PC-3 (cell line): ENCODE measurements at regions not wholly inside any gene's neighbourhood (a gene's known extent, or its start where the extent isn't known, plus 50 kb on each side); places are given as distances from the start of the nearest gene placed in this dataset.

Source experiments
- ATAC-seq: fragments of 200-7000 bp; cut with Tn5 transposase; 2 replicates; pipeline ENCODE4 v1.9.1; 2020; ENCODE audit warnings: mild to moderate bottlenecking, moderate library complexity
- BruUV-seq: library from RNA; stranded (reverse); fragments of 400-500 nt; replicated peaks from 2 replicates; lab custom pipeline; 2021; lab: Mats Ljungman, UMichigan
- CTCF ChIA-PET: fragments of 300-600 bp; sonication (Branson Sonifier 250); formaldehyde crosslinking; loops from one replicate; lab custom pipeline; 2022; ENCODE audit warnings: antibody characterized with exemption; lab: Charles Lee
- POLR2A ChIA-PET: fragments of 300-600 bp; sonication (Branson Sonifier 250); formaldehyde crosslinking; loops from one replicate; lab custom pipeline; 2022; ENCODE audit warnings: antibody characterized with exemption; ENCODE audit not compliant: unreplicated experiment; lab: Charles Lee
- DNase-seq: peaks from one replicate; pipeline ENCODE4 v3.0.0-alpha.2; 2015
- H2AFZ ChIP-seq: fragments of 300-600 bp; sonication (generic); 2 replicates; pipeline ENCODE4 v1.6.0; 2016; ENCODE audit warnings: antibody characterized with exemption, low read length
- H3F3A ChIP-seq: fragments of 300-600 bp; sonication (generic); one replicate; pipeline ENCODE4 v1.6.0; 2017; ENCODE audit warnings: antibody characterized with exemption, low read length, control low read depth, mild to moderate bottlenecking; ENCODE audit not compliant: unreplicated experiment
- H3K27ac ChIP-seq: fragments of 300-600 bp; sonication (generic); 2 replicates; pipeline ENCODE4 v1.5.1; 2016; ENCODE audit warnings: mild to moderate bottlenecking, low read length
- H3K27me3 ChIP-seq: fragments of 300-600 bp; sonication (generic); 2 replicates; pipeline ENCODE4 v1.6.1; 2016; ENCODE audit warnings: low read length, mixed read lengths
- H3K36me3 ChIP-seq: fragments of 300-600 bp; sonication (generic); 2 replicates; pipeline ENCODE4 v1.6.1; 2016; ENCODE audit warnings: low read depth, mixed run types, low read length, mixed read lengths
- H3K4me1 ChIP-seq: fragments of 300-600 bp; sonication (generic); 2 replicates; pipeline ENCODE4 v1.5.1; 2016; ENCODE audit warnings: low read length; ENCODE audit not compliant: insufficient read depth
- H3K4me2 ChIP-seq: fragments of 300-600 bp; sonication (generic); 2 replicates; pipeline ENCODE4 v1.6.0; 2016; ENCODE audit warnings: low read length
- H3K4me3 ChIP-seq: fragments of 300-600 bp; sonication (generic); 2 replicates; pipeline ENCODE4 v1.5.1; 2016; ENCODE audit warnings: mild to moderate bottlenecking, low read length, mixed read lengths
- H3K79me2 ChIP-seq: fragments of 300-600 bp; sonication (generic); 2 replicates; pipeline ENCODE4 v1.6.1; 2017; ENCODE audit warnings: low read length, mixed read lengths
- H3K9ac ChIP-seq: fragments of 300-600 bp; sonication (generic); 2 replicates; pipeline ENCODE4 v1.6.0; 2016; ENCODE audit warnings: mild to moderate bottlenecking, low read length
- H3K9me2 ChIP-seq: fragments of 300-600 bp; sonication (generic); replicated peaks from 2 replicates; pipeline ENCODE4 v1.6.1; 2016; ENCODE audit warnings: mixed run types, low read length, mixed read lengths
- H3K9me3 ChIP-seq: fragments of 300-600 bp; sonication (generic); 2 replicates; pipeline ENCODE4 v1.6.1; 2016; ENCODE audit warnings: low read length, mixed read lengths
- H4K20me1 ChIP-seq: fragments of 300-600 bp; sonication (generic); 2 replicates; pipeline ENCODE4 v1.6.1; 2016; ENCODE audit warnings: low read length, mixed read lengths
- EZH2 ChIP-seq: fragments of 300-600 bp; sonication (generic); IDR thresholded peaks from one replicate; pipeline ENCODE4 v1.6.1; 2017; ENCODE audit warnings: antibody characterized with exemption, mild to moderate bottlenecking, low read length; ENCODE audit not compliant: unreplicated experiment
- EZH2phosphoT487 ChIP-seq: fragments of 300-600 bp; sonication (generic); IDR thresholded peaks from 2 replicates; pipeline ENCODE4 v1.6.1; 2018; ENCODE audit warnings: mild to moderate bottlenecking, antibody characterized with exemption, low read length, borderline replicate concordance
- intact Hi-C: fragments of 100-400 bp; cut with micrococcal nuclease; formaldehyde crosslinking; loops from 2 replicates; pipeline ENCODE4 v1.9.0; 2023
- TF ChIP-seq, protein P1 (sequence below): fragments of 300-600 bp; sonication (generic); conservative IDR thresholded peaks from 2 replicates; pipeline ENCODE4 v1.5.1; 2017; ENCODE audit warnings: antibody characterized with exemption, low read depth, mild to moderate bottlenecking, low read length

DNA sequence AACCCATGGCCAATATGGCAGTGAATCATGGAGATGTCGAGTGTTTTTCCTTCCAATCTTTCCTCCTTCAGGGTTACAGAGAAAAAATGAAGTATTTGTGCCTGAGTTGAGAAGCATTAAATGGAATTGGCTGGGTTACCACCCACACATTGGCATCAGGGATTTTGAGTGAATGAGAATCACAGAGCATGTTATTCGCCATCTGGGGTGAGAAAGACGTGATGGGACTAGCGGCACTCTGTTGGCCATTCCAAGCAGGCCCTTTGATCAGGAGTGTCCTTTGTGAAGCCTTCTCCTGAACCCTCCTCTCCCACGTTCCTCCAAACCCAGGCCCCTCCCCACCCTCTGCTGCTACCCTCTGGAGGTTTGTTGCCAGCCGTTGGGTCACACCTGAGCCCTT, 84.2 kb upstream of the PCDH8 start:
- CTCF ChIA-PET, result no interaction called here

DNA sequence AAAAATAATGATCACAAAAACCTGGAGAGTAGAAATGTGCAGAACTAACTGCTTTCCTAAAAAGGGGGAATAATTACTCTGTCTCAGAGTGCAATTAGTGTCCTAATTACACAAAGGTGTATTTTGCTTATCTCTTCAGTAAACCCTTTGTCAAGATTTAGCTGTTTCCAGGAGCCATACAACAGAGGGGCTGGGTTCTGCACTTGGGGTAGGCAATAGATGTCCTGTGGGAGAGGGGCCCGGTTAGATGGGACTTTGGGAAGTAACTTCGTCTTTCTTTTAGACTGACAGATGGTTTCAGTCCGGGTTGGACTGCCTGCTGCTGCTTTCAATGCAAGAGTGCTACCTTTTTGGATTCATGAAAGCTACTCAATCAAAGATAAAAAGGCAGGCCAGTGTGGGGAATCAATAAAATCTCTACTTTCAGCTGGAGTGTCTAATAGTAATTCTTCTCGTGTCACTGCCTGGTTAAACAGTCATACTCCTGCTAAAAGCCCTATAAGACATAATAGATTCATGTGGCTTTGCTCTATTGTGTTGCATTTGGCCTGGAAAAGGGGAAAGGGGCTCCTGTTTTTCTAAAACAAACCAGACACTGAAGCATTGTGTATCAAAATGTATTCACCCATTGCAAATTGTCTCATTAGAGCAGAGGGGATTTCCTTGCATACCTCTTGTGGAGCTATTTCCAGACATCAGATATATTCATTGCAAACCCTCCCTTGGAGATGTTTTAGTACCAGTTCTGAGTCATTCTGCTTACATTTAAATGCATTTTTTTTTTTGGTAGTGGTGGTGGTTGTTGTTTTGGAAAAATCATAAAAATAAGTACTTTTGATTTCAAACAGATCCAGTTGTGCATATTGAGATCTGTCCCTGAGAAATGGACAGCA, 83.3 kb upstream of the PCDH8 start:
- Histone ChIP-seq H3K4me1 (no peaks in the 10 kb centered on the region), H2AFZ (no peak overlapping the region), H3K9me3 (no peaks in the 10 kb centered on the region), H3K27ac (no peak overlapping the region), H3K4me2 (no peak overlapping the region), H3K9me2 (no peaks in the 10 kb centered on the region), H4K20me1 (no peaks in the 10 kb centered on the region), H3F3A (no peaks in the 10 kb centered on the region), H3K9ac (no peak overlapping the region), H3K79me2 (no peaks in the 10 kb centered on the region), H3K27me3 (no peaks in the 10 kb centered on the region), H3K4me3 (no peak overlapping the region), H3K36me3 (no peaks in the 10 kb centered on the region)
- intact Hi-C loops, result no loop called here
- no peak for TF ChIP-seq EZH2phosphoT487
- TF ChIP-seq EZH2, result no peak
- TF ChIP-seq, protein P1, sequence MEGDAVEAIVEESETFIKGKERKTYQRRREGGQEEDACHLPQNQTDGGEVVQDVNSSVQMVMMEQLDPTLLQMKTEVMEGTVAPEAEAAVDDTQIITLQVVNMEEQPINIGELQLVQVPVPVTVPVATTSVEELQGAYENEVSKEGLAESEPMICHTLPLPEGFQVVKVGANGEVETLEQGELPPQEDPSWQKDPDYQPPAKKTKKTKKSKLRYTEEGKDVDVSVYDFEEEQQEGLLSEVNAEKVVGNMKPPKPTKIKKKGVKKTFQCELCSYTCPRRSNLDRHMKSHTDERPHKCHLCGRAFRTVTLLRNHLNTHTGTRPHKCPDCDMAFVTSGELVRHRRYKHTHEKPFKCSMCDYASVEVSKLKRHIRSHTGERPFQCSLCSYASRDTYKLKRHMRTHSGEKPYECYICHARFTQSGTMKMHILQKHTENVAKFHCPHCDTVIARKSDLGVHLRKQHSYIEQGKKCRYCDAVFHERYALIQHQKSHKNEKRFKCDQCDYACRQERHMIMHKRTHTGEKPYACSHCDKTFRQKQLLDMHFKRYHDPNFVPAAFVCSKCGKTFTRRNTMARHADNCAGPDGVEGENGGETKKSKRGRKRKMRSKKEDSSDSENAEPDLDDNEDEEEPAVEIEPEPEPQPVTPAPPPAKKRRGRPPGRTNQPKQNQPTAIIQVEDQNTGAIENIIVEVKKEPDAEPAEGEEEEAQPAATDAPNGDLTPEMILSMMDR, result no peak
- no peak for DNase-seq
- POLR2A ChIA-PET, result no interaction called here
- ATAC-seq, result no peak
- CTCF ChIA-PET, result no interaction called here
- BruUV-seq, result no TSS peak

More for the DNA sequence above, 84.2 kb upstream of the PCDH8 start:
- no peak overlapping the region for H3K4me2 ChIP-seq
- H2AFZ ChIP-seq, result no peak overlapping the region
- no peak for DNase-seq
- H3K27me3 ChIP-seq, result no peaks in the 10 kb centered on the region
- ATAC-seq, result no peak
- H3K27ac ChIP-seq, result no peak overlapping the region
- no TSS peak for BruUV-seq
- no peaks in the 10 kb centered on the region for H3K36me3 ChIP-seq
- no peaks in the 10 kb centered on the region for H3K79me2 ChIP-seq
- intact Hi-C loops, result no loop called here
- H3K9me2 ChIP-seq, result no peaks in the 10 kb centered on the region
- H4K20me1 ChIP-seq, result no peaks in the 10 kb centered on the region
- H3K9me3 ChIP-seq, result no peaks in the 10 kb centered on the region
- TF ChIP-seq, protein P1, result no peak
- no peak for TF ChIP-seq EZH2
- TF ChIP-seq EZH2phosphoT487, result no peak
- no peaks in the 10 kb centered on the region for H3K4me1 ChIP-seq
- POLR2A ChIA-PET, result no interaction called here
- no peak overlapping the region for H3K9ac ChIP-seq
- H3F3A ChIP-seq, result no peaks in the 10 kb centered on the region
- H3K4me3 ChIP-seq, result no peak overlapping the region

DNA sequence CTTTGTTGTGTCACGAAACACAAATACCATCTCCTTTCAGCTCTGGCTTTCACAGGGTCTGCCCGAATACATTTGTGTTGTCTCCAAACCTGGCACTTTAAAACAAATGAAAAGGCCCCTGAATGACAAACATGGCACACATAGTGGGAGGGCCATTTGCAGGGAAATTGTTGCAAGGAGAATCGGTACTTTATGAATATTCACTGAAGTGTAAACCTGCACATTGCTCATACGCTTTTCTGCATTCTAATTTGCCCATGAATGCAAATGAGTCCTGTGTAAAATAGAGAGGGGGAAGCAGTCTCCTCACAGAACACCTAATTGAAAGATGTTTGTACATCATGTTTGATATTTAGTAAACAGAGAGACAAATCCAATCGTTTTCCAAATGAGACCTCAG, 82.7 kb upstream of the PCDH8 start:
- CTCF ChIA-PET, result no interaction called here
- TF ChIP-seq EZH2phosphoT487 (no peak), EZH2 (no peak)
- TF ChIP-seq, protein P1, result no peak
- no TSS peak for BruUV-seq

More for the DNA sequence above, 82.7 kb upstream of the PCDH8 start:
- Histone ChIP-seq H3K27me3 (no peaks in the 10 kb centered on the region), H3K27ac (no peak overlapping the region), H3F3A (no peaks in the 10 kb centered on the region), H3K4me1 (no peaks in the 10 kb centered on the region), H3K9ac (no peak overlapping the region), H3K9me3 (no peaks in the 10 kb centered on the region), H2AFZ (no peak overlapping the region), H3K79me2 (no peaks in the 10 kb centered on the region), H4K20me1 (no peaks in the 10 kb centered on the region), H3K9me2 (no peaks in the 10 kb centered on the region), H3K36me3 (no peaks in the 10 kb centered on the region), H3K4me3 (no peak overlapping the region), H3K4me2 (no peak overlapping the region)
- intact Hi-C loops, result no loop called here
- POLR2A ChIA-PET, result no interaction called here
- no peak for ATAC-seq
- DNase-seq, result no peak
